Panc1 (cell line): ENCODE measurements at regions not wholly inside any gene's neighbourhood (a gene's known extent, or its start where the extent isn't known, plus 50 kb on each side); places are given as distances from the start of the nearest gene placed in this dataset.

Experiments
- ATAC-seq: fragments of 200-7000 bp; cut with Tn5 transposase; 2 replicates; pipeline ENCODE4 v1.9.1; 2020; ENCODE audit warnings: mild to moderate bottlenecking, moderate library complexity
- BruUV-seq: library from RNA; stranded (reverse); fragments of 400-500 nt; replicated peaks from 2 replicates; lab custom pipeline; 2021; lab: Mats Ljungman, UMichigan
- CTCF ChIA-PET: fragments of 300-600 bp; sonication (Branson Sonifier 250); formaldehyde crosslinking; loops from one replicate; lab custom pipeline; 2022; ENCODE audit warnings: antibody characterized with exemption; lab: Charles Lee
- POLR2A ChIA-PET: fragments of 300-600 bp; sonication (Branson Sonifier 250); formaldehyde crosslinking; loops from one replicate; lab custom pipeline; 2022; ENCODE audit warnings: antibody characterized with exemption; lab: Charles Lee
- DNase-seq: peaks from one replicate; pipeline ENCODE4 v3.0.0-alpha.2; 2010; ENCODE audit warnings: low read depth, low spot score
- H3K27ac ChIP-seq: 2 replicates; pipeline ENCODE4 v1.5.1; 2011; ENCODE audit warnings: mild to moderate bottlenecking, low read length, inconsistent platforms
- H3K27me3 ChIP-seq: fragments of 200-500 bp; sonication (Bioruptor generic); 2 replicates; pipeline ENCODE4 v1.6.0; 2014; ENCODE audit warnings: low read length, inconsistent platforms; ENCODE audit not compliant: control insufficient read depth, insufficient read depth
- H3K36me3 ChIP-seq: fragments of 200-500 bp; sonication (Bioruptor generic); 2 replicates; pipeline ENCODE4 v1.5.1; 2014; ENCODE audit warnings: inconsistent platforms, mild to moderate bottlenecking, low read length, moderate library complexity; ENCODE audit not compliant: control insufficient read depth, insufficient read depth
- H3K4me1 ChIP-seq: 2 replicates; pipeline ENCODE4 v1.5.1; 2011; ENCODE audit warnings: inconsistent platforms, mild to moderate bottlenecking, low read length, moderate library complexity; ENCODE audit not compliant: control insufficient read depth, insufficient read depth
- H3K4me3 ChIP-seq, 2 experiments: 2 replicates each; pipeline ENCODE4 v1.5.1; 2011 to 2012; ENCODE audit warnings: low read depth in 2 of 2, low read length in 2 of 2, mild to moderate bottlenecking in 2 of 2, inconsistent platforms in 1 of 2, moderate library complexity in 1 of 2
- H3K9me3 ChIP-seq: fragments of 200-500 bp; sonication (Bioruptor generic); 2 replicates; pipeline ENCODE4 v1.5.1; 2014; ENCODE audit warnings: low read depth, mild to moderate bottlenecking, inconsistent platforms, low read length, moderate library complexity; ENCODE audit not compliant: control insufficient read depth, insufficient read depth
- POLR2AphosphoS5 ChIP-seq: IDR thresholded peaks from 2 replicates; pipeline ENCODE4 v1.6.1; 2012; ENCODE audit warnings: mild to moderate bottlenecking, low read depth, low read length, moderate library complexity
- SIN3A ChIP-seq: IDR thresholded peaks from 2 replicates; pipeline ENCODE4 v1.6.1; 2012; ENCODE audit warnings: low read depth, mild to moderate bottlenecking, low read length, moderate library complexity, borderline replicate concordance; ENCODE audit not compliant: insufficient read depth
- TCF7L2 ChIP-seq: IDR thresholded peaks from 2 replicates; pipeline ENCODE4 v1.6.1; 2011; ENCODE audit warnings: mild to moderate bottlenecking, low read depth, low read length, inconsistent platforms
- in situ Hi-C: cut with HindIII; loops from 2 replicates; pipeline ENCODE4 v1.10.0; 2016; ENCODE audit warnings: low sequenced_read_pairs, low pct_unique_long_range_greater_than_20kb
- intact Hi-C: fragments of 100-400 bp; cut with micrococcal nuclease; formaldehyde crosslinking; loops from one replicate; pipeline ENCODE4 v1.10.0; 2022; ENCODE audit not compliant: unreplicated experiment
- TF ChIP-seq, protein P1 (sequence below): fragments of 450-650 bp; IDR thresholded peaks from 2 replicates; pipeline ENCODE4 v1.5.1; 2017; ENCODE audit warnings: mild to moderate bottlenecking
- TF ChIP-seq, protein P2 (sequence below), 2 experiments: IDR thresholded peaks; 2 replicates each; pipeline ENCODE4 v1.6.1; 2011 to 2012; ENCODE audit warnings: low read depth in 2 of 2, control low read depth in 1 of 2, low read length in 1 of 2, mild to moderate bottlenecking in 1 of 2, moderate library complexity in 1 of 2; ENCODE audit not compliant: insufficient read depth in 1 of 2

DNA sequence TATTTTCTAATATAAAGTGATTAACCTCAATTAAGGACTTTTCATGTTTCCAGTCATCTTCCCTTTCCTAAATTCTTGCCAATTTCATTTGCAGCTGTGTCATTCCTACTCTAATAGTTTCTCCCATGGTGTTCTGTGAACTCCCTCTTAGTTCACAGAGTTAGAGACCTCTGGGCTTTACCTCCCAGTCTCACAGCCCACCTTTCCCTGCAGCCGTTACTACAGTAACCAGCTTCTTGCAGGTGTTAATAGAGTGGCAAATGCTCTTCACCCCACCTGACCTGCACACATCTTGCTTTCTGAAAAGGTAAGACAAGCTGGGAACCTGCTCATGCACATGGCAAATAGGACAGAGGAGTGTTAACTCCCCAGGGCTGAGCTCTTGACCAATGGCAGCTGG, 250.1 kb downstream of the FBXO15 start:
- Histone ChIP-seq H3K4me3 (no peak overlapping the region), H3K27ac (no peak overlapping the region), H3K9me3 (no peaks in the 10 kb centered on the region), H3K36me3 (no peaks in the 10 kb centered on the region), H3K27me3 (0 out of 2 replicates have a peak, but pooled peaks cover 4% of the 10 kb centered on the region), H3K4me1 (no peaks in the 10 kb centered on the region)
- ChIA-PET POLR2A (no interaction called here), CTCF (no interaction called here)
- intact Hi-C loops = no loop called here
- no TSS peak for BruUV-seq
- no peak for TF ChIP-seq SIN3A
- TF ChIP-seq, protein P1, sequence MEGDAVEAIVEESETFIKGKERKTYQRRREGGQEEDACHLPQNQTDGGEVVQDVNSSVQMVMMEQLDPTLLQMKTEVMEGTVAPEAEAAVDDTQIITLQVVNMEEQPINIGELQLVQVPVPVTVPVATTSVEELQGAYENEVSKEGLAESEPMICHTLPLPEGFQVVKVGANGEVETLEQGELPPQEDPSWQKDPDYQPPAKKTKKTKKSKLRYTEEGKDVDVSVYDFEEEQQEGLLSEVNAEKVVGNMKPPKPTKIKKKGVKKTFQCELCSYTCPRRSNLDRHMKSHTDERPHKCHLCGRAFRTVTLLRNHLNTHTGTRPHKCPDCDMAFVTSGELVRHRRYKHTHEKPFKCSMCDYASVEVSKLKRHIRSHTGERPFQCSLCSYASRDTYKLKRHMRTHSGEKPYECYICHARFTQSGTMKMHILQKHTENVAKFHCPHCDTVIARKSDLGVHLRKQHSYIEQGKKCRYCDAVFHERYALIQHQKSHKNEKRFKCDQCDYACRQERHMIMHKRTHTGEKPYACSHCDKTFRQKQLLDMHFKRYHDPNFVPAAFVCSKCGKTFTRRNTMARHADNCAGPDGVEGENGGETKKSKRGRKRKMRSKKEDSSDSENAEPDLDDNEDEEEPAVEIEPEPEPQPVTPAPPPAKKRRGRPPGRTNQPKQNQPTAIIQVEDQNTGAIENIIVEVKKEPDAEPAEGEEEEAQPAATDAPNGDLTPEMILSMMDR = no peak
- TF ChIP-seq, protein P2, sequence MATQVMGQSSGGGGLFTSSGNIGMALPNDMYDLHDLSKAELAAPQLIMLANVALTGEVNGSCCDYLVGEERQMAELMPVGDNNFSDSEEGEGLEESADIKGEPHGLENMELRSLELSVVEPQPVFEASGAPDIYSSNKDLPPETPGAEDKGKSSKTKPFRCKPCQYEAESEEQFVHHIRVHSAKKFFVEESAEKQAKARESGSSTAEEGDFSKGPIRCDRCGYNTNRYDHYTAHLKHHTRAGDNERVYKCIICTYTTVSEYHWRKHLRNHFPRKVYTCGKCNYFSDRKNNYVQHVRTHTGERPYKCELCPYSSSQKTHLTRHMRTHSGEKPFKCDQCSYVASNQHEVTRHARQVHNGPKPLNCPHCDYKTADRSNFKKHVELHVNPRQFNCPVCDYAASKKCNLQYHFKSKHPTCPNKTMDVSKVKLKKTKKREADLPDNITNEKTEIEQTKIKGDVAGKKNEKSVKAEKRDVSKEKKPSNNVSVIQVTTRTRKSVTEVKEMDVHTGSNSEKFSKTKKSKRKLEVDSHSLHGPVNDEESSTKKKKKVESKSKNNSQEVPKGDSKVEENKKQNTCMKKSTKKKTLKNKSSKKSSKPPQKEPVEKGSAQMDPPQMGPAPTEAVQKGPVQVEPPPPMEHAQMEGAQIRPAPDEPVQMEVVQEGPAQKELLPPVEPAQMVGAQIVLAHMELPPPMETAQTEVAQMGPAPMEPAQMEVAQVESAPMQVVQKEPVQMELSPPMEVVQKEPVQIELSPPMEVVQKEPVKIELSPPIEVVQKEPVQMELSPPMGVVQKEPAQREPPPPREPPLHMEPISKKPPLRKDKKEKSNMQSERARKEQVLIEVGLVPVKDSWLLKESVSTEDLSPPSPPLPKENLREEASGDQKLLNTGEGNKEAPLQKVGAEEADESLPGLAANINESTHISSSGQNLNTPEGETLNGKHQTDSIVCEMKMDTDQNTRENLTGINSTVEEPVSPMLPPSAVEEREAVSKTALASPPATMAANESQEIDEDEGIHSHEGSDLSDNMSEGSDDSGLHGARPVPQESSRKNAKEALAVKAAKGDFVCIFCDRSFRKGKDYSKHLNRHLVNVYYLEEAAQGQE (IDR thresholded peaks at IDR 0.05; ENCODE audit: insufficient read depth in 1 of 2, low read depth in 2 of 2, low read length in 1 of 2) = no peak
- no peak for TF ChIP-seq POLR2AphosphoS5
- DNase-seq = no peak
- in situ Hi-C loops = no loop called here
- no peak for ATAC-seq

DNA sequence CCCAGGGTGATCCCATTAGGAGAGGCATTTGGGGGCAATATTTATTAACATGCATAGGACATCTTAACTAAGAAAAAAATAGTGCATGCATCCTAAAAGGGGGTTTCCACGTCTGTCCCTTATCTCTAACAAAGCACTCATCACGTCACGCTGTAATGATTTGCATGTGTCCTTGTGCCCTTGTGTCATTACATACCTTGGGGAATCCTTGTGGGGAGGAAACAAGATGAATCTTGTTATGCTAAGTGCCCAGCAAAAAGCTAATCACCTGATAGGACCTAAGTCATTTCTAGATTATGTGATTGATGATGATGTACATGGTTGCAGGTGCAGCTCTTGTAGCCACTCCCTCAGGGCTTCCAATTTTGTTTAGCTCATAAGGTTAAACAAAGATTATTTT, 250.9 kb downstream of the FBXO15 start:
- intact Hi-C loops = no loop called here
- Histone ChIP-seq H3K36me3 (no peaks in the 10 kb centered on the region), H3K4me1 (no peaks in the 10 kb centered on the region), H3K27ac (no peak overlapping the region), H3K9me3 (no peaks in the 10 kb centered on the region), H3K4me3 (no peak overlapping the region), H3K27me3 (0 out of 2 replicates have a peak, but pooled peaks cover 4% of the 10 kb centered on the region)
- DNase-seq = no peak
- ChIA-PET POLR2A (no interaction called here), CTCF (interaction anchor here (0.5 kb wide), 1 partner anchor 803 kb away, joined by 3 read pairs; no protein-coding TSS in a partner anchor)
- no peak for ATAC-seq
- TF ChIP-seq POLR2AphosphoS5 (no peak), SIN3A (no peak), TCF7L2 (no peak)
- TF ChIP-seq, protein P1 = no peak
- TF ChIP-seq, protein P2 (IDR thresholded peaks at IDR 0.05; ENCODE audit: insufficient read depth in 1 of 2, low read depth in 2 of 2, low read length in 1 of 2) = no peak
- in situ Hi-C loops = no loop called here
- no TSS peak for BruUV-seq
